KMS-11 (cell line): ENCODE measurements at regions not wholly inside any gene's neighbourhood (a gene's known extent, or its start where the extent isn't known, plus 50 kb on each side); places are given as distances from the start of the nearest gene placed in this dataset.

Experiments
- H2AFZ ChIP-seq: fragments of 200-600 bp; sonication (generic); 2 replicates; pipeline ENCODE4 v1.6.1; 2016; ENCODE audit warnings: antibody characterized with exemption, mixed run types, low read depth
- H3K27ac ChIP-seq: fragments of 200-600 bp; sonication (generic); 2 replicates; pipeline ENCODE4 v1.6.1; 2016; ENCODE audit warnings: mild to moderate bottlenecking, mixed run types
- H3K27me3 ChIP-seq: fragments of 200-600 bp; sonication (generic); 2 replicates; pipeline ENCODE4 v1.6.1; 2017; ENCODE audit warnings: mild to moderate bottlenecking, low read depth, mixed run types, moderate library complexity; ENCODE audit not compliant: insufficient read depth
- H3K36me3 ChIP-seq: fragments of 200-600 bp; sonication (generic); 2 replicates; pipeline ENCODE4 v1.6.1; 2017; ENCODE audit warnings: mild to moderate bottlenecking, mixed run types; ENCODE audit not compliant: insufficient read depth
- H3K4me1 ChIP-seq: fragments of 200-600 bp; sonication (generic); 2 replicates; pipeline ENCODE4 v1.6.1; 2016; ENCODE audit warnings: mild to moderate bottlenecking, low read depth, mixed run types; ENCODE audit not compliant: poor library complexity, severe bottlenecking
- H3K4me2 ChIP-seq: fragments of 200-600 bp; sonication (generic); 2 replicates; pipeline ENCODE4 v1.7.0; 2016; ENCODE audit warnings: mild to moderate bottlenecking, mixed run types
- H3K4me3 ChIP-seq: fragments of 200-600 bp; sonication (generic); IDR thresholded peaks from 2 replicates; pipeline ENCODE4 v1.6.1; 2017; ENCODE audit warnings: low read depth, low read length, mixed read lengths; ENCODE audit not compliant: insufficient read depth
- H3K79me2 ChIP-seq: fragments of 200-600 bp; sonication (generic); 2 replicates; pipeline ENCODE4 v1.6.1; 2016; ENCODE audit warnings: low read depth, mixed run types; ENCODE audit not compliant: insufficient read depth
- H3K9ac ChIP-seq: fragments of 200-600 bp; sonication (generic); 2 replicates; pipeline ENCODE4 v1.6.1; 2016; ENCODE audit warnings: mild to moderate bottlenecking, mixed run types
- H4K20me1 ChIP-seq: fragments of 200-600 bp; sonication (generic); 2 replicates; pipeline ENCODE4 v1.6.1; 2016; ENCODE audit warnings: mild to moderate bottlenecking, mixed run types; ENCODE audit not compliant: insufficient read depth
- TF ChIP-seq, protein P1 (sequence below): fragments of 200-600 bp; sonication (generic); conservative IDR thresholded peaks from 2 replicates; pipeline ENCODE4 v1.6.1; 2017; ENCODE audit warnings: low read depth, mild to moderate bottlenecking, antibody characterized with exemption, low read length, moderate library complexity, mixed read lengths

DNA sequence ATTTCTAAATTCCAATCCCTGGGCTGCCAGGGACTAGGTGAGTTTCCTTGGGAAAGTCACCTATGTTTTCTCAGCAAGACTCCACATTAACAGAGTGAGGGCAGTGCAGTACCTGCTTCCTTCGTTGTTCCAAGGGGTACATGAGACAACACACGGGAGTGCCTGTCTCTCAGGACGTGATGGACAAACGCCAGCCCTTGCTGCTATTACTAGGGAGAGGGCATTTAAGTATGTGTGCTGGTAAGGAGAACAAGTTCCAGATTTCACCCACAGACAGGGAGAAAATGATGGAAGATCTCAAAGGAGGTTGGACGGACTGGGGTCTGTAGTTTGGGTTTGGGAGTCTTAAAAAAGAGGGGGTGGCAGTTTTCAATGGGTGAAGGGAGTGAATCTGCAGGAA, 195.7 kb downstream of the HERPUD2 start:
- TF ChIP-seq, protein P1, sequence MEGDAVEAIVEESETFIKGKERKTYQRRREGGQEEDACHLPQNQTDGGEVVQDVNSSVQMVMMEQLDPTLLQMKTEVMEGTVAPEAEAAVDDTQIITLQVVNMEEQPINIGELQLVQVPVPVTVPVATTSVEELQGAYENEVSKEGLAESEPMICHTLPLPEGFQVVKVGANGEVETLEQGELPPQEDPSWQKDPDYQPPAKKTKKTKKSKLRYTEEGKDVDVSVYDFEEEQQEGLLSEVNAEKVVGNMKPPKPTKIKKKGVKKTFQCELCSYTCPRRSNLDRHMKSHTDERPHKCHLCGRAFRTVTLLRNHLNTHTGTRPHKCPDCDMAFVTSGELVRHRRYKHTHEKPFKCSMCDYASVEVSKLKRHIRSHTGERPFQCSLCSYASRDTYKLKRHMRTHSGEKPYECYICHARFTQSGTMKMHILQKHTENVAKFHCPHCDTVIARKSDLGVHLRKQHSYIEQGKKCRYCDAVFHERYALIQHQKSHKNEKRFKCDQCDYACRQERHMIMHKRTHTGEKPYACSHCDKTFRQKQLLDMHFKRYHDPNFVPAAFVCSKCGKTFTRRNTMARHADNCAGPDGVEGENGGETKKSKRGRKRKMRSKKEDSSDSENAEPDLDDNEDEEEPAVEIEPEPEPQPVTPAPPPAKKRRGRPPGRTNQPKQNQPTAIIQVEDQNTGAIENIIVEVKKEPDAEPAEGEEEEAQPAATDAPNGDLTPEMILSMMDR = no peak
- Histone ChIP-seq H3K4me2 (no peak overlapping the region), H3K27me3 (no peaks in the 10 kb centered on the region)

DNA sequence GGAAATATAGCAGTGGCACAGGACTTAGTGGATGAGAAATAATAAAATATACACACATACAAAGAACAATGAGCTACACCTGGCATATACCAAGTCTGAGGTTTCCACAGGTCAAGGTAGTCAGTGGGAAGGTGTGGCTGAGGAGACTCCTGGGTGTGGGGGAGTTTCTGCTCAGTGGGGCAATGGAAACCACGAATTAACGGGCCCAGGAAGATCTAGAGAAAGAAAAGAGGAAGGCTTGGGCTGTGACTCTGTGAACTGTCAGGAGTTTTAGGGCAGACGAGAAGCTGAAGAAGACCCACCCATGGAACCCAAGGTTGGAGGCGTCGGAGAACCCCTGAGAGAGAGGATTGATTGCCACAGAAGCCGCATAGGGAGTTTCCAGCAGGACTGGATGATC, 196.5 kb downstream of the HERPUD2 start:
- no peaks in the 10 kb centered on the region for H3K79me2 ChIP-seq
- H2AFZ ChIP-seq = no peak overlapping the region
- no peak overlapping the region for H3K27ac ChIP-seq
- H3K36me3 ChIP-seq = no peaks in the 10 kb centered on the region
- H3K9ac ChIP-seq = no peak overlapping the region
- no peaks in the 10 kb centered on the region for H3K4me1 ChIP-seq
- H3K4me3 ChIP-seq = no peak overlapping the region
- H4K20me1 ChIP-seq = no peaks in the 10 kb centered on the region
- no peaks in the 10 kb centered on the region for H3K27me3 ChIP-seq
- H3K4me2 ChIP-seq = no peak overlapping the region
- TF ChIP-seq, protein P1 = no peak

More for the DNA sequence above, 195.7 kb downstream of the HERPUD2 start:
- H3K27ac ChIP-seq = no peak overlapping the region
- no peak overlapping the region for H3K4me3 ChIP-seq
- no peaks in the 10 kb centered on the region for H4K20me1 ChIP-seq
- H3K79me2 ChIP-seq = no peaks in the 10 kb centered on the region
- H3K4me1 ChIP-seq = no peaks in the 10 kb centered on the region
- no peaks in the 10 kb centered on the region for H3K36me3 ChIP-seq
- no peak overlapping the region for H3K9ac ChIP-seq
- H2AFZ ChIP-seq = no peak overlapping the region

DNA sequence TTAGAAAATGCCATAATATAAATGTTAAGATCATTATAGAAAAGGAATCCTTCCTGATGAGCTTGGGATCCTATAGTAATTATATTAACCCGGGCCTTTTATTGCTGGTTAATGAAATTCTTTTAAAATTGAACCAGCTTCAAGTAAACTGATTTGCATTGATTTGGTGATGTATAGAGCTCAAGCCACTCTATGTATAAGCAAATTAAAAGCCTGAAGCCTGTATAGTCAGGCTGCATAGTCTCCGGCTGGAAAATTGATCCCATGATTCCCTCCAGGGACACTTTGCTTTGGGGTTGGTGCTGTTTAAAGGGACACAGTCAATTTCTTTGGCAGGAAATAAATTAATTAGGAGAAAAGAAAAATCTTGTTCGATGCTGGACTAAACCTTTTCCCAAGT, 199.1 kb downstream of the HERPUD2 start:
- no peak overlapping the region for H3K4me2 ChIP-seq
- no peaks in the 10 kb centered on the region for H3K27me3 ChIP-seq
- no peaks in the 10 kb centered on the region for H3K36me3 ChIP-seq
- no peaks in the 10 kb centered on the region for H3K79me2 ChIP-seq
- TF ChIP-seq, protein P1 = no peak
- no peak overlapping the region for H3K4me3 ChIP-seq
- no peak overlapping the region for H2AFZ ChIP-seq
- H3K9ac ChIP-seq = no peak overlapping the region
- H4K20me1 ChIP-seq = no peaks in the 10 kb centered on the region
- no peak overlapping the region for H3K27ac ChIP-seq
- no peaks in the 10 kb centered on the region for H3K4me1 ChIP-seq

DNA sequence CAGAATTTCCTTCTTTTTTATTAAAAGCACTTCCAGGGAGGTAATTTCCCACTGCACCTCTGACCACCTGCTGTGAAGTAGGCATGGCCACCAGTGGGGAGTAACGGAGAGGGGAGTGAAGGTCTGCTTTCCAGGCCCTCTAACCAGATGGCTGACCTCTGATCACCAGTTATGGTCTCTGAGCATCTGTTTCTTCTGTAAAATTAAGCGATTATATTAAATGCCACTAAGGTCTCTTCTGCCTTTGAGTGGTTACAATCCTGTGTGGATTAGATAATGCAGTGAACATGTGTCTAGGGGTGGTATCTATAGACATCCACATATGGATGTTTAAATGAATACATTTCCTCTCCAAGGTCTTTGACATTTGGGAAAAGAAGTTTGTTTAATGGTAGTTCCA, 199.6 kb downstream of the HERPUD2 start:
- no peaks in the 10 kb centered on the region for H4K20me1 ChIP-seq
- H3K27ac ChIP-seq = no peak overlapping the region
- no peak overlapping the region for H2AFZ ChIP-seq
- H3K79me2 ChIP-seq = no peaks in the 10 kb centered on the region
- no peaks in the 10 kb centered on the region for H3K27me3 ChIP-seq
- H3K4me3 ChIP-seq = no peak overlapping the region
- no peak overlapping the region for H3K9ac ChIP-seq
- H3K4me1 ChIP-seq = no peaks in the 10 kb centered on the region
- no peak overlapping the region for H3K4me2 ChIP-seq
- TF ChIP-seq, protein P1 = no peak
- H3K36me3 ChIP-seq = no peaks in the 10 kb centered on the region
